ENCODE measurements at regions not wholly inside any gene's neighbourhood (a gene's known extent, or its start where the extent isn't known, plus 50 kb on each side); places are given as distances from the start of the nearest gene placed in this dataset.

- no peaks in the 10 kb centered on the region for H3K9me3 ChIP-seq
- H3K27me3 ChIP-seq (replicated peaks in 1 of 7) = no peaks in the 10 kb centered on the region
- DNase-seq = no peak
- no peak overlapping the region for H3K4me3 ChIP-seq
- intact Hi-C loops (cut with DNase I; ENCODE audit: low total_unique reads) = no loop called here
- H3K4me1 ChIP-seq = no peaks in the 10 kb centered on the region
- WGBS, 5 donors = 80 to 93% (median 87%) methylated on average over 4 of the region's 4 CpGs
- no peak overlapping the region for H3K27ac ChIP-seq
- no peaks in the 10 kb centered on the region for H3K36me3 ChIP-seq
- no peak for TF ChIP-seq POLR2A (IDR thresholded peaks at IDR 0.05)
- no peak for TF ChIP-seq CTCF (IDR thresholded peaks at IDR 0.05 in 8 of 11, conservative IDR thresholded peaks at IDR 0.05 in 3 of 11)
- no peak for TF ChIP-seq POLR2AphosphoS5 (IDR thresholded peaks at IDR 0.05)
These were observed 189.7 kb upstream of the ZBTB20 start for GRCh38 chr3:115336836-115337235.

GRCh38 chr3:115340586-115340985 lies 193.5 kb upstream of the ZBTB20 start:
- WGBS, 5 donors = 78 to 90% (median 88%) methylated on average over 4 of the region's 4 CpGs

GRCh38 chr3:115341208-115341607 lies 194.1 kb upstream of the ZBTB20 start:
- WGBS, 5 donors = 60 to 90% (median 69%) methylated on average over 1 of the region's 1 CpG
- no peak for DNase-seq
- H3K9me3 ChIP-seq = no peaks in the 10 kb centered on the region
- TF ChIP-seq CTCF (IDR thresholded peaks at IDR 0.05 in 8 of 11, conservative IDR thresholded peaks at IDR 0.05 in 3 of 11) (no peak), POLR2AphosphoS5 (IDR thresholded peaks at IDR 0.05) (no peak), POLR2A (IDR thresholded peaks at IDR 0.05) (no peak)
- H3K27ac ChIP-seq = no peak overlapping the region
- no peaks in the 10 kb centered on the region for H3K4me1 ChIP-seq
- intact Hi-C loops (cut with DNase I; ENCODE audit: low total_unique reads) = no loop called here
- H3K36me3 ChIP-seq = no peaks in the 10 kb centered on the region
- no peak overlapping the region for H3K4me3 ChIP-seq
- H3K27me3 ChIP-seq (replicated peaks in 1 of 7) = no peaks in the 10 kb centered on the region

More at GRCh38 chr3:115340586-115340985, 193.5 kb upstream of the ZBTB20 start:
- TF ChIP-seq CTCF (IDR thresholded peaks at IDR 0.05 in 8 of 11, conservative IDR thresholded peaks at IDR 0.05 in 3 of 11) (no peak), POLR2AphosphoS5 (IDR thresholded peaks at IDR 0.05) (no peak), POLR2A (IDR thresholded peaks at IDR 0.05) (no peak)
- Histone ChIP-seq H3K27ac (no peak overlapping the region), H3K27me3 (replicated peaks in 1 of 7) (no peaks in the 10 kb centered on the region), H3K4me3 (no peak overlapping the region), H3K9me3 (no peaks in the 10 kb centered on the region), H3K4me1 (no peaks in the 10 kb centered on the region), H3K36me3 (no peaks in the 10 kb centered on the region)
- intact Hi-C loops (cut with DNase I; ENCODE audit: low total_unique reads) = no loop called here
- no peak for DNase-seq

GRCh38 chr3:115347737-115348136 lies 200.6 kb upstream of the ZBTB20 start:
- intact Hi-C loops (cut with DNase I; ENCODE audit: low total_unique reads) = no loop called here
- Histone ChIP-seq H3K4me3 (no peak overlapping the region), H3K27me3 (replicated peaks in 1 of 7) (no peaks in the 10 kb centered on the region), H3K36me3 (no peaks in the 10 kb centered on the region), H3K27ac (no peak overlapping the region), H3K4me1 (no peaks in the 10 kb centered on the region), H3K9me3 (peaks cover 0 to 6% (median 0%) of the 10 kb centered on the region in 8 donors)
- no peak for DNase-seq
- no peak for TF ChIP-seq POLR2A (IDR thresholded peaks at IDR 0.05)
- TF ChIP-seq CTCF (IDR thresholded peaks at IDR 0.05 in 8 of 11, conservative IDR thresholded peaks at IDR 0.05 in 3 of 11) = no peak
- TF ChIP-seq POLR2AphosphoS5 (IDR thresholded peaks at IDR 0.05) = no peak
- 31 to 79% (median 78%) methylated on average over 2 of the region's 2 CpGs for WGBS, 5 donors

Data from spleen (tissue), 11 donors.